GM18519 (cell line): ENCODE measurements at regions not wholly inside any gene's neighbourhood (a gene's known extent, or its start where the extent isn't known, plus 50 kb on each side); places are given as distances from the start of the nearest gene placed in this dataset.
"Not testable (repeated sequence)": the region's sequence is repeated elsewhere in the genome, so short reads cannot be mapped to it uniquely, and the experiment has no call there.

Experiments
- ATAC-seq: cut with Tn5 transposase; IDR thresholded peaks from one replicate; pipeline ENCODE4 v1.9.1; 2021; ENCODE audit warnings: mild to moderate bottlenecking, moderate library complexity; ENCODE audit not compliant: unreplicated experiment, low FRiP score

GRCh38 chr6:150299873-150300485, 68.8 kb upstream of the IYD start:
- no peak for ATAC-seq

- peak; percentile 96 for ATAC-seq
Measured at GRCh38 chr6:150301846-150302519, 66.8 kb upstream of the IYD start.

DNA sequence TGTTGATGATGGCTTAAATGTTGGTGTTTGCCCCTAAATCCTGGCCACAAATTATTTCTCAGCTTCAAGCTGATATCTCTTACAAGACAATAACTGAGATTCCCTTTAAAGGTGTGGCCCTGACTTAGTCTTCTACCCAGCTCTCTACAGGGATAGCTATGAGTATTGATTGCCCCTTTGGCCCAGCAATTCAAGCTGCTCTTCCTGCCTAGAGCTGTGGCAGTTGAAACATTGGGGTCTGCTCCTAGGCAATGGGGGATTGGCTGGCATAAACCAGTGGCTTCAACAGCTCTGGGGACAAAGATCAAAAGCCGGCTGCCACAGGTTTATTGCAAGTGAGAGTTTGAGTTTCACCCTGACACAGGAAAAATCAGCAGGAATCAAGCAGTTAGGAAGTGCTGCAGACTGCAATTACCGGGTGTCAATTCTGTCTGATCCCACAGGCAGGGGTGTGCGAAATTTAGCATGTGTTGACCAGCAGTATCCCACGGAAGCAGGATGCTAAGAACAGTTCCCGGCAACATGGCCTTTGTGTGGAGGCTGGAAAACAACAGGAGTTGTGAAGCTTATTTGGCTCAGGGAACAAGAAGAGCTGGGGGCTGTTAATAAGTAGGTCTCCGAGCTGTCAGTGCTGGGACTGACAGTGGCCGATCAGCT, 66.2 kb upstream of the IYD start:
- ATAC-seq, result no peak

DNA sequence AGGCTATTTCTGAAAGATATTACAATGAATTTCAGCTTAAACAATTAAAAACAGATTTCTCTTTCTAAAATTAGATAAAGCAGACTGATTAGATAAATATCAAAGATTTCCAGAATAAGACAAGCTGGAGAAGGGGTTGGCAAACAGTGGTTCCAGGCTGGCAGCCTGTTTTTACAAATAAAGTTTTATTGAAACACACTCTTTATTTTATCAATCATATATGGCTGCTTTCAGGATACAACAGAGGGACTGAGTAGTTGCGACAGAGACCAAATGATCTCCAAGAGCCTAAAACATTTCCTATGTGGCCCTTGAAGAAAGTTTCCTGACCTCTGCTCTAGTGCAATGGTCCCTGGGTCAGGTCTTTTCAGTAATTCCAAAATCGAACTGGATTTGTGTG, 65.6 kb upstream of the IYD start:
- no peak for ATAC-seq

GRCh38 chr6:150304429-150304828, 64.4 kb upstream of the IYD start:
- ATAC-seq, result no peak

DNA sequence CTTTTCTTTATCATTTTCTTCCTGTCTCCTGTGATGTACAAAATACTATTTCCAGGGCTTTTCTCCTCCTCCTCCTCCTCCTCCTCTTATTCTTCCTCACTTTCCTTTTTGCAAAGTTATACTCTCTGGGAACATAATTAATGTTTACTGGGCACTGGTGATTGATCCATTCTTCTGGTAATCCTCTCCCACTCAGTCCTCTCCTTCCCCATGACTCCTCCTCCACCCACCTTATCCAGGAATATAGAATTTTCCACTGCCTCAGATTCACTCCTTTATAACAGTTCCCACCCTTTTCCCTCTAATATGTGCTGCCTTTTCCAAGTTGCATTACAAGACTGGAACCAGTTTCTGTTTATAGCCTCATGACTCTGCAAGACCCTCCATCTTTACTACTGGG, 62.5 kb upstream of the IYD start:
- no peak for ATAC-seq

DNA sequence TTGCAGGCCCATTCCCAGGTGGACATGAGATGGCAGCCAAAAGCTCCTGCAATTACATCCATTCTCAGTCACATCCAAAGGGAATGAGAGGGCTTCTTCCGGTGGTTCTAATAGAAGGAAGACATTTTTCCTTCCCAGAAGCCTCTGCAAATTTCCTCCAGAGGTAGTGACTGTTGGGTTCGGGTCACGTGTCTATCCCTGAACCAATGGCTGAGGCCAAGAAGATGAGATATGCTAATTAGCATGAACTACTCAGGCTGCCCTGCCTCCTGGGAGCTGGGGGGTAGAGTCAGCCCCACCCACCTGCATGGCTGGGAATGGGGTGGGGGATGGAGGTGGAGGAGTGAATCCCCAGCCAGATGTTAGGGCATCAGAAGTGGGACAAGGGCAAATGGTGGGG, 61.3 kb upstream of the IYD start:
- no peak for ATAC-seq

DNA sequence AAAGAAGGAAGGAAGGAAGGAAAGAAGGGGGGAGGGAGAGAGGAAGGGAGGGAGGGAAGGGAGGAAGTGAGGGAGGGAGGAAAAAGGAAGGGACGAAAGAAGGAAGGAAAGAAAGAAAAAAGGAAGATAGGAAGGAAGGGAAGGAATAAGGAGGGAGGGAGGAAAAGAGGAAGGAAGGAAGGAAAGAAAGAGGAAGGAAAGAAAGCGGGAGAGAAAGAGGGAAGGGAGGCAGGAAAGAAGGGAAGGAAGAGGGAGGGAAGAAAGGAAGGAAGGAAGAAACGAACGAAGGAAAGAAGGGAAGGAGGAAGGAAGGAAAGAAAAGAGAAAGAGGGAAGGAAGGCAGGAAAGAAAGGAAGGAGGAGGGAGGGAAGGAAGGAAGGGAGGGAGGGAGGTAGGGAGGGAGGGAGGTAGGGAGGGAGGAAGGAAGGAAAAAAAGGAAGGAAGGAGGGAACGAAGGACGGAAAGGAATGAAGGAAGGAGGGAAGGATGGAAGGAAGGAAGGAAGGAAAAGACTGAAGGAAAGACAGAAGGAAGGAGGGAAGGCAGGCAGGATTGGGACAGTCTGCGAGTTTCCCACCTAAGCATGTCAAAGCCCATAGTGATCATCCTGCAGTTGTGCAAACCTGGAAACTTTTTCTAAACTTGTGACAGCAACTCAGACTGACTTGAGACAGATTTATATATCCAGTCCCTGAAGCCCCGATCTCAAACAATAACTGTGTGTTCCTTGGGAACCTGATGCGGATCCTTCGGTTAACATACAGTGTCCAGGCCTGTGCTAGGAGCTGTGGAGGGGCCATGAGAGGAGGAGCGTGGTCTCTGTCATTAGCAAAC, 59.8 kb upstream of the IYD start:
- ATAC-seq, result no peak

- no peak for ATAC-seq
Measured at GRCh38 chr6:150310539-150310938, 58.3 kb upstream of the IYD start.

GRCh38 chr6:150311149-150311944, 57.5 kb upstream of the IYD start:
- ATAC-seq, result not testable (repeated sequence)

DNA sequence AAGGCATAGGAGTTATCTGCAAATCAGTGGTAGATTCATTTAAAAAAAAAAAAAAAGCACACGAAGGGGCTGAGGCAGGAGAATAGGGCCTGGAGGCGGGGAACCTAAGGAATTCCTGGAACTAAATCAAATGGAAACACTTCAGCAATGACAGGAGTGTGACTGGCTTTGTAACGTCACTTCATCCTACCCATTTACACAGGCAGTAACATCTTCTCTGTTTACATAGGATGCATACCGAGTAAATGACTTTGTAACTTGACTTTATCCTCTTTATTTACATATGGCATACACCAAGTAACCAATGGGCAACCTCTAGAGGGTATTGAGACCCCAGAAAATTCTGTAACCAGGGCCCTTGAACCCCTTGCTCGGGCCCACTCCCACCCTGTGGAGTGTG, 56.4 kb upstream of the IYD start:
- no peak for ATAC-seq

DNA sequence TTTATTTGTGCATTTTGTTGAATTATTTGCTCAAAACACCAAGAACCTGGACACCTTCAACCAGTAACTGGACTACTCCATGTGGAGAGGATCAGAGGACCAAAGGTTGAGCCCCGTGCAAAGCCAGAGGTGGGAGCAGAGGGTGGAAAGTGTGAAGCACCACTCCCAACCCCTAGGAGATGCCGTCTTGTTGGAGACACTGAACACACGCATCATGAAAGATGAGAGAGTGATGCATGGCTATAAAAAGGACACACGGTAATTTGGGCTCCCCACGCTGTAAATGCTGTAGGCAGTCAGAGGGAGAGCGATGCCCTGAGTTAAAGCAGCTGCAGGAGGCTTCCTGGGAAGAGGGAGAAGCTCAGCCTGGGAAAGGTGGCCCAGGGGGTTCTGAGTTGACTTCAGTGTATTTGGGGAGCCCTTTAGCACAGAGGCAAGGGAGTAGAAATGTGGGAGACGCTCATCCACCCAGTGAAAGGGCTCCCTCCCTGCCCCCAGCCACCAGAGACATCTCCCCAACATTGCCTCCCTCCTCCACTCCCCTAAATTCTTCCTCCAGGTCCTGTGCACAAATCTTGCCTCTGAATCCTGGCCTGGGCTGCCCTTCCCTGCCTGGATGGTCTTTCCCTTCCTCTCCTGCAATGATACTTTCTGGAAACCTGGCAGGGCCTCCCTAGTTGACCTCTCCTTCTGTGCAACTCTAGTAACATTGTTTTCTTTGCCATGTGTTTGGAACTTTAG, 55.8 kb upstream of the IYD start:
- no peak for ATAC-seq

- ATAC-seq, result no peak
Measured at GRCh38 chr6:150313781-150314180, 55.0 kb upstream of the IYD start.

DNA sequence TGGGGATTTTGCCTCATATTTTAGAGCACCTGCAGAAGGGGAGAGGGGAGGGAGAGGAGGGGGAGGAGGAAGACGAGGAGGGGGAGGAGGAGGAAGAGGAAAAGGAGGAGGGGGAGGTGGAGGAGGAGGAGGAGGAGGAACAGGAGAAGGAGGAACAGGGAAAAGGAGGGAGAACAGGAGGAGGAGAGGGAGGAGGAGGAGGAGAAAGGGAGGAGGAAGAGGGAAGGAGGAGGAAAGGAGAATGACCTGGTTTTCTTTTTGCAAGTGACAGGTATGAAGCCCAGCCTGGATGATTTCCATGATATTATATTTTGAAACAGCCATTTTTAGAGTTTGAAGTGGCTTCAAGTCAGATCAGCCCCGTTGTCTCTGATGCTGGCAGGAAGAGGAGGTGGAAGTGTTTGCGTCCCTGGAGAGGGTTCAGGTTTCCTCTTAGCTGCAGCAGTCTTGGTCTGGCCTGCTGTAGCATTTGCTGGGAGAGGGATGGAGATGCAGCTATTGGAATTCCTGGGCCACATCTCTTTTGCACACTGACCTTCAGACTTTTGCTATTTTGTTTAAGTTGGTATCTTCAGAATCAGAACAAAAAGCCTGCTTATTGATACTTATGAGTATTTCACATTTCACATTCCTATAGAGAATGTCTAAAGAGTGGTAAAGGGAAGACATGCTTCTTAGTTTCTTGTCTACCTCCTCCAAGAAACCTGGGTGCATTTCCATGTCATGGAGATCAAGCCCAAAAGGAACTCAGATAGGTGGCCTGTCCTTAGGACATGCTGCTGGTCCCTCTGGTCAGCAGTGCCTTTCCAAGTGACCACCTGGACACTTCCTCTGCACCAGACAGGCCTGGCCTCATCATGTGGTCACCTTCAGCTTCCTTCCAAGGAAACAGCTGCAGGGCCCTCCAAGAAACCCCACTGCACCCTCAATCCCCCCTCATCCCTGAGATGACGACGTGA, 54.3 kb upstream of the IYD start:
- ATAC-seq, result no peak

- no peak for ATAC-seq
Measured at GRCh38 chr6:150315626-150316025, 53.2 kb upstream of the IYD start.

DNA sequence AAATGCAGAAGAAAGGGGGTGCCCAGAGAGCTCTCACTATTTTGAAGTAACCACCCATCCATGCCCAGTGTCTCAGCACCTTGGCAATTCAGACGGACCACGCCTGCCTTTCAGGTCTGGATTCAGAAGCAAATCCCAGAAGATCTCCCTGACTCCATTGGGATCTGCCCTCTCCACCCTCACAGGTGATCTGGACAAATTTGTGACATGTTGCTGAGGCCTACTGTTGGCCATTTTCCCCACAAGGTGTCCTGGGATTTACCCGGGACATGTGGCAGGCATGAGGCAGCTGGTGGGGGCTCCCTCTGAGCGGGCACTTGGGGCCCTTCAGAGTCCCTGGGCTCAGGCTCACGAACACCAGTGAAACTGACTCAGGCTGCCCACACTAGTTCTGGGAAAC, 51.9 kb upstream of the IYD start:
- no peak for ATAC-seq
